SK-MEL-5 (cell line): ENCODE measurements at regions not wholly inside any gene's neighbourhood (a gene's known extent, or its start where the extent isn't known, plus 50 kb on each side); places are given as distances from the start of the nearest gene placed in this dataset.
A peak's percentile ranks its signal among the peaks of the same experiment; 100 is the strongest.
"Not testable (repeated sequence)": the region's sequence is repeated elsewhere in the genome, so short reads cannot be mapped to it uniquely, and the experiment has no call there.

Experiments
- DNase-seq: peaks from one replicate; pipeline ENCODE4 v3.0.0-alpha.2; 2016; ENCODE audit warnings: low read depth, low spot score
- in situ Hi-C: cut with HindIII; loops from 2 replicates; pipeline ENCODE4 v1.10.0; 2016; ENCODE audit warnings: low sequenced_read_pairs, high pct_unique_total_duplicates, low pct_unique_long_range_greater_than_20kb

GRCh38 chr3:162884373-162884772, 1387.8 kb downstream of the OTOL1 start:
- no peak for DNase-seq
- in situ Hi-C loops: no loop called here

GRCh38 chr3:162892921-162893793, 1396.5 kb downstream of the OTOL1 start:
- in situ Hi-C loops: no loop called here
- no peak for DNase-seq

- in situ Hi-C loops: no loop called here
Observed at GRCh38 chr3:162897291-162897690, 1400.7 kb downstream of the OTOL1 start.

GRCh38 chr3:162932503-162932902, 1435.9 kb downstream of the OTOL1 start:
- in situ Hi-C loops: no loop called here
- DNase-seq: no peak

More at GRCh38 chr3:162897291-162897690, 1400.7 kb downstream of the OTOL1 start:
- no peak for DNase-seq

- no peak for DNase-seq
- in situ Hi-C loops: no loop called here
Observed at GRCh38 chr3:162933656-162934055, 1437.0 kb downstream of the OTOL1 start.

- in situ Hi-C loops: no loop called here
- DNase-seq: peak; percentile 85
Observed at GRCh38 chr3:162936706-162937105, 1440.1 kb downstream of the OTOL1 start.

GRCh38 chr3:162938083-162938482, 1441.5 kb downstream of the OTOL1 start:
- in situ Hi-C loops: no loop called here
- no peak for DNase-seq

GRCh38 chr3:162945626-162946025, 1449.0 kb downstream of the OTOL1 start:
- no peak for DNase-seq
- in situ Hi-C loops: no loop called here

- DNase-seq: no peak
- in situ Hi-C loops: no loop called here
Observed at GRCh38 chr3:162956711-162957110, 1460.1 kb downstream of the OTOL1 start.

- no peak for DNase-seq
- in situ Hi-C loops: no loop called here
Observed at GRCh38 chr3:162960269-162960668, 1463.7 kb downstream of the OTOL1 start.

GRCh38 chr3:162970292-162970691, 1473.7 kb downstream of the OTOL1 start:
- in situ Hi-C loops: no loop called here
- no peak for DNase-seq

GRCh38 chr3:162971715-162972114, 1475.1 kb downstream of the OTOL1 start:
- in situ Hi-C loops: no loop called here
- DNase-seq: no peak

GRCh38 chr3:162973428-162973917, 1476.9 kb downstream of the OTOL1 start:
- in situ Hi-C loops: no loop called here
- DNase-seq: peak; percentile 50

- no peak for DNase-seq
- in situ Hi-C loops: no loop called here
Observed at GRCh38 chr3:162978136-162978535, 1481.5 kb downstream of the OTOL1 start.

- DNase-seq: peak; percentile 43
Observed at GRCh38 chr3:162984746-162985145, 1488.1 kb downstream of the OTOL1 start.

GRCh38 chr3:162987085-162987794, 1490.6 kb downstream of the OTOL1 start:
- in situ Hi-C loops: not testable (repeated sequence)

More at GRCh38 chr3:162984746-162985145, 1488.1 kb downstream of the OTOL1 start:
- in situ Hi-C loops: no loop called here

GRCh38 chr3:162992741-162993140, 1496.1 kb downstream of the OTOL1 start:
- in situ Hi-C loops: no loop called here
- DNase-seq: no peak

More at GRCh38 chr3:162987085-162987794, 1490.6 kb downstream of the OTOL1 start:
- DNase-seq: not testable (repeated sequence)

GRCh38 chr3:162994165-162994564, 1497.6 kb downstream of the OTOL1 start:
- no peak for DNase-seq
- in situ Hi-C loops: no loop called here
